HG03432 (cell line): ENCODE measurements at regions not wholly inside any gene's neighbourhood (a gene's known extent, or its start where the extent isn't known, plus 50 kb on each side); places are given as distances from the start of the nearest gene placed in this dataset.
"Not testable (repeated sequence)": the region's sequence is repeated elsewhere in the genome, so short reads cannot be mapped to it uniquely, and the experiment has no call there.

ENCODE experiments used
- ATAC-seq: cut with Tn5 transposase; IDR thresholded peaks from one replicate; pipeline ENCODE4 v1.9.1; 2021; ENCODE audit warnings: mild to moderate bottlenecking, moderate library complexity; ENCODE audit not compliant: unreplicated experiment

DNA sequence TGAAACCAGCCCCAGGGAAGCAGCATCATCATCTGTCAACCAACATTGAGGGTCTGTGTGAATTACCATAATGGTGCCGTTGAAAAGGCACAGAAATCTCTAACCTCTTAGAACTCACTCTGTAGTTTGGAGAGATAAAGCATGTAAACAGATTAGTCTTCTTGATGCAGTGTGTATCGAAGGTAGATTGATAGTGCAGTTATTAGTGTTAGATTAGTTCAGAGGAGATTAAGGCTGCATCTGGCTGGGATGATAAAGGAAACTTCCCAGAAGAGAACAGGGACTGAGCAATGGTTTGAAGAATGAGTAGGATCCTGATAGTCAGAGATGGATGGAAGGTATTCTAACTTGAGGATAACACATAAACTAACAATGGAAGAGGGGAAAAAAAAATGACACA lies 651.5 kb downstream of the TLE1 start:
- no peak for ATAC-seq

DNA sequence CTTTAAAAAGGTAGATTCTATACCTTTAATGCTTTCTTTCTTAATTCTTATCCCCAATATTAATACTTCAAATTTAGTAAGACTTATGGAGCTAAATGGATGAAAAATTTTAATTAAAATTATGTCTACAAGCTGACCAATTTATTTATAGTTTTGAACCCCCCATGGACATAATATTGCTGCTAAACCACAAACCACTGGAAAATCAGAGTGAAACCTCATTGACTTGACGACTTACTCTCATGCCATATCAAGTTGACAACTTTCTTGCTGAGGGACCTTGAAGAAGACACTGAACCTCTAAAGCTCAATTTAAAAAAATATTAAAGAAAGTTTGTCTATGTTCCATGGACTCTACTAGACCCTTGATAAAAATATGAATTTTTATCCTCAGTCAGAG lies 653.7 kb downstream of the TLE1 start:
- no peak for ATAC-seq

GRCh38 chr9:81035171-81035570 lies 654.2 kb downstream of the TLE1 start:
- ATAC-seq = no peak

GRCh38 chr9:81032831-81033230 lies 656.5 kb downstream of the TLE1 start:
- ATAC-seq = no peak

- no peak for ATAC-seq
Measured at GRCh38 chr9:81032030-81032572, 657.2 kb downstream of the TLE1 start.

DNA sequence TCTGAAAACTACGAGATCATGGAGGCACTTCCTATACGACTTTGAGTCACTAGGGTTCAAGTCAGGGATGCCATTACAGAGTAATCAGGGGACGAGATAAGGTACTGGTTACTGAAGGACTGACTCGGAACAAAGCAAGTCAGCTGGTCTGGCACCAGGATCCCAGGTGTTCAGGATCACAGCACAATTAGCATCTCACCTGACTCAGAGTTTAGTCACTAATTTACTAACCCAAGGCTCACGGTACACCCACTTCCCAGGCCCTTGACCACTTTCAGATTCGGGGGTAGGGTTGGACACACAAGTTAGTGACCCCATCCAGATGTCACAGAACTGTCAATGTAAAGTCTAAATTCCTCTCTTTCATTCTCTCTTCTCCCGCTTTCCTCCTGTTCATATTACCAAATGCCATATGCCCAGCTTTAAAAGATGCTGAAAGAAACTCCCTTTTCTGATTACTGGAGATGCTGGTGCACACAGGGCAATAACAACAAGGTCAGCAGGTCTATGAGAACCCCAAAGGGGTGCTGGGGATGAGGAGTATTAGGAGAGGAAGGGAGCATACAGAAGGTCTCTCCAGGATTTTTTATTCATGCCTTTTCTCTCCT lies 657.8 kb downstream of the TLE1 start:
- ATAC-seq = no peak

- ATAC-seq = no peak
Measured at GRCh38 chr9:81030027-81030426, 659.3 kb downstream of the TLE1 start.

DNA sequence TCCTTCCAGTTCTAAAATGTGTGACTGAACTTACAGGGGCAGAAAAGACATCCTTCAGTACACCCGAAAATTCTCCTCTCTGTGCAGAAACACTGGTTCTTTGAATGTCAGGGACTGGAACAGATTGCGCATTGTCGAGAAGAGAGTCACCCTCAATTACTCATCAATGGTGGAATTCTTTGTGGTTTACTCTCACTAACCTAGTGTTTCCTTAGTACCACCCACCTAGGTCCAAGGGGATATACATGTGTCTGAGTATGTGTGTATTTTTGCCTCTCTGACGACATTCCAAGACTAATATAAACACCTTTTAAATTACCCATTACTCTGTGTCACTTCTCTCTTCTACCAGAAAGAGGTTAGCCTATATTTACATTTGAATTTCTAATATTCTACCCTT lies 660.8 kb downstream of the TLE1 start:
- ATAC-seq = no peak

GRCh38 chr9:81022177-81022576 lies 667.2 kb downstream of the TLE1 start:
- ATAC-seq = no peak

DNA sequence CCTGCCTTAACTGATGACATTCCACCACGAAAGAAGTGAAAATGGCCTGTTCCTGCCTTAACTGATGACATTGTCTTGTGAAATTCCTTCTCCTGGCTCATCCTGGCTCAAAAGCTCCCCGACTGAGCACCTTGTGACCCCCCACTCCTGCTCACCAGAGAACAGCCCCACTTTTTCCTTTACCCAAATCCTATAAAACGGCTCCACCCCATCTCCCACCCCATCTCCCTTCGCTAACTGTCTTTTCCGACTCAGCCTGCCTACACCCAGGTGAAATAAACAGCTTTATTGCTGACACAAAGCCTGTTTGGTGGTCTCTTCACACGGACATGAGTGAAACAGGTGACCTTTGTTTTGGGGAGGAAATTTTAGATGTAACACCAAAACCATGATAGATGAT lies 674.4 kb downstream of the TLE1 start:
- not testable (repeated sequence) for ATAC-seq

GRCh38 chr9:81013191-81013590 lies 676.2 kb downstream of the TLE1 start:
- ATAC-seq = not testable (repeated sequence)

GRCh38 chr9:81002906-81003305 lies 686.4 kb downstream of the TLE1 start:
- no peak for ATAC-seq

GRCh38 chr9:81002242-81002641 lies 687.1 kb downstream of the TLE1 start:
- no peak for ATAC-seq

DNA sequence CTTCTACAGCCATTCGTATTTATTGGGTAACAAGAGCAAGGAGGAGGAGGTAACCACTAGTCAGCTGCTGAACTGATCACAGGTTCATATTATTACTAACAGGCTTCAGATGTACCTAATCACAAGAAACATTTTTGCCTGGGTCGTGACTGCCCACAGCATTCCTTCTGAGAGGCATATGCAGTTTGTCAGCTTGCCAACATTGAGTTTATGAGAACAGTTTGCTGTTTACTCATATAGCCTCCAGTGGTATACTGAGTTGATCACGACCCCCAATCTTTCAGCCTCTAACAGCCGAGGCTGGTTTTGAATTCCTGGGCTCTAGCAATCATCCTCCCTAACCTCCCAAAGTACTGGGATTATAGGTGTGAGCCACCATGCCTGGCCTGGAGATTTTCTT lies 693.6 kb downstream of the TLE1 start:
- no peak for ATAC-seq

GRCh38 chr9:80994892-80995291 lies 694.5 kb downstream of the TLE1 start:
- ATAC-seq = no peak

GRCh38 chr9:80985595-80985994 lies 703.8 kb downstream of the TLE1 start:
- not testable (repeated sequence) for ATAC-seq

- ATAC-seq = no peak
Measured at GRCh38 chr9:80976403-80976802, 712.9 kb downstream of the TLE1 start.

DNA sequence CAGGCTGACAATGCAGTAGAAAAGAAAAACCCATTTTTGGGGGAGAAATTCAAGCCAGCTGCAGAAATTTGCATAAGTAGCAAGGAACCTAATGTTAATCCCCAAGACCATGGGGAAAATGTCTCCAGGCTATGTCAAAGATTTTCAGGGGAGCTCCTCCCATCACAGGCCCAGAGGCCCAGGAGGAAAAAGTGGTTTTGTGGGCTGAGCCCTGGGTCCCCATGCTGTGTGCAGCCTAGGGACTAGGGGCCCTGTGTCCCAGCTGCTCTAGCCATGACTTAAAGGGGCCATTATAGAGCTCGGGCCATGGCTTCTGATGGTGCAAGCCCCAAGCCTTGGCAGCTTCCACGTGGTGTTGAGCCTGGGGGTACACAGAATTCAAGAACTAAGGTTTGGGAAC lies 719.0 kb downstream of the TLE1 start:
- ATAC-seq = not testable (repeated sequence)

GRCh38 chr9:80968611-80969010 lies 720.7 kb downstream of the TLE1 start:
- no peak for ATAC-seq

GRCh38 chr9:80964914-80965313 lies 724.4 kb downstream of the TLE1 start:
- no peak for ATAC-seq

DNA sequence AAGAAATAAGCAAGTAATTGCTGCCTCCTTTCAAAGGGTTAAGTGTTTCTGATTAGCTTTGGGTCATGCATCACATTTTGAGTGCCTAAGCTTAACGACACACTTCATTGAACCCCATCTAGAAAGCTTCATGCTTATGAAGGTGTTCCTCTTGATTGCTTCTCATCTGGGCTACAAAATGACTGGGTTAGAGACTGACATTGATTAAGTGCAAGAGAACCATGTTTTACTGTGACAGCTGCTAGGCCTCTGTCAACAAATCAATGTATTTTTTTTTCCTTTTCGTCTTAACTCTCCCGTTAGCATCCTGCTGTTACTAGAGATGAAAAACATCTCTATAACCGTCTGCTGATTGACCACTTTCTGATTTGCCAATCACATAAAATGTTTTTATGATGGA lies 725.0 kb downstream of the TLE1 start:
- ATAC-seq = no peak

DNA sequence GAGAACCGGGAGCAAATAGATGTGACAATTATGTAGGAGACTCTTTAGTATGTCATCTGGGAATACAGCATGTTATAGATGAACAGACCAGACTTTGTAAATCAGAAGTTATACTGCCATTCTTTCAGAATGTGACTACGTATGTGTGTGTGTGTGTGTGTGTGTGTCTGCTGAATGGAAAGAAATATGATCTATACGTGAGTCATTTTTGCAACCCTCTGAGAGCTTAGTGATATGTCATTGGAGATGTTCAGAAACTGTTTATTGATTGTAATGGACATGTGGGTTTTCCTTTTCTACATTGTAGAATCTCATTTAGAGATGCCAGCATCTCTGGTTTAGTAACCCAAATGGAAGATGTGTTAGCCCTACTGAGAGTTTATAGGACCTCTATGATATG lies 731.5 kb downstream of the TLE1 start:
- no peak for ATAC-seq

- no peak for ATAC-seq
Measured at GRCh38 chr9:80954521-80954920, 734.8 kb downstream of the TLE1 start.
